GM18499 (cell line): ENCODE measurements at regions not wholly inside any gene's neighbourhood (a gene's known extent, or its start where the extent isn't known, plus 50 kb on each side); places are given as distances from the start of the nearest gene placed in this dataset.
"Not testable (repeated sequence)": the region's sequence is repeated elsewhere in the genome, so short reads cannot be mapped to it uniquely, and the experiment has no call there.

Experiments used
- ATAC-seq: cut with Tn5 transposase; IDR thresholded peaks from one replicate; pipeline ENCODE4 v1.9.1; 2021; ENCODE audit warnings: moderate number of reproducible peaks; ENCODE audit not compliant: insufficient read depth, unreplicated experiment

GRCh38 chr16:13606804-13607203, 313.1 kb upstream of the ERCC4 start:
- ATAC-seq: no peak

- ATAC-seq: no peak
Observed at GRCh38 chr16:13607289-13607688, 312.7 kb upstream of the ERCC4 start.

DNA sequence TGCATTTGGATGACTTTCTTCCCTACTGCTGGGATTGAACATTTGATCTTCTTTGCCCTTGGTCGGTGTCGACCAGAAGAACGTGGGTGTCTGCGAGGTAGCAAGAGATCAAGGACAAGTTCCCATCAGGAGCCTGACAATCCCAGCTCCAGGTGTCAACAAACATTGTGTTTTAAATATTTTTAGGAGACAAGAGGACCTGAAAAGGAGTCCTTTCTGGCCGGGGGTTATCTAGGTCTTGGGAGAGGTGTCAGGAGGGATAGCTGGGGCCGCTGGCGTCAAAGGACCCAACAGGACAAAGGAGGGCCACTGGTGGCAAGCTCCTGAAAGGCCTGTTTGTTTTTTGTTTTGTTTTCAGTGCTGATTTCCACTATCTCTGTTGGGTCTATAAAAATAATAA, 308.4 kb upstream of the ERCC4 start:
- no peak for ATAC-seq

DNA sequence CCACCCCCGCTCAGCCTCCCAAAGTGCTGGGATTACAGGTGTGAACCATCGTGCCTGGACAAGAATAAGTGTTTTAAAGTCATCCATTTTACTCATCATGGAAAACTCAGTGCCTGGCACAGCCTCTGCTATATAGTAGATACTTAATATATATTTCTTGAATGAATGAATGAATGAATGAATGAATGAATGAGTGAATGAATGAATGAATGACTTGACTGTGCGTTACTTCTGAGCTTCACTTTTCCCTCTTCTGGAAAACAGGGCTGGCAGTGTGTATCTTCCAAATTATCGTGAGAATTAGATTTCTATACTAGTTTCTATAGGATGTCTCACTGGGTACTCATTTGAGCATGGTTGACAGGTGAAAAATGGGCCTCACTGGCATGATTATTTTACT, 307.3 kb upstream of the ERCC4 start:
- ATAC-seq: no peak

DNA sequence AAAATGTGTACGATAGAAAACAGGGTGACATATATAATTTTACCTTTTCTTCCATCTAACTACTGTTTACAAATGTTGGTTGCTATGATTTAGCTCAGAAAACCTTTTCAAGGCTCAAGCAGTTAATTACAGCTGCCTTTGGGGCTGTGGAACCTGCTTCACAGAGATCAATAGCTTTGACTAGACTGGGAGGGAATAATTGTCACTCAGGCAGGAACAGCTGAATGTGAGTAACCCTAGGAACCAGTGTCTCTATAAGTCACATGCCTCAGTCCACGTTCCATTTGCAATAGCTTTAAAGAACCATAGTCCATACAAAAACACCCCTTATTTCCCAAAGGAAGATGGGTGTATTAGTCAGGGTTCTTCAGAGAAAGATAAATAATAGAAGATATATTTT, 306.8 kb upstream of the ERCC4 start:
- ATAC-seq: no peak

- no peak for ATAC-seq
Observed at GRCh38 chr16:13621639-13622038, 298.3 kb upstream of the ERCC4 start.

- no peak for ATAC-seq
Observed at GRCh38 chr16:13628156-13628555, 291.8 kb upstream of the ERCC4 start.

GRCh38 chr16:13629704-13630103, 290.2 kb upstream of the ERCC4 start:
- no peak for ATAC-seq

DNA sequence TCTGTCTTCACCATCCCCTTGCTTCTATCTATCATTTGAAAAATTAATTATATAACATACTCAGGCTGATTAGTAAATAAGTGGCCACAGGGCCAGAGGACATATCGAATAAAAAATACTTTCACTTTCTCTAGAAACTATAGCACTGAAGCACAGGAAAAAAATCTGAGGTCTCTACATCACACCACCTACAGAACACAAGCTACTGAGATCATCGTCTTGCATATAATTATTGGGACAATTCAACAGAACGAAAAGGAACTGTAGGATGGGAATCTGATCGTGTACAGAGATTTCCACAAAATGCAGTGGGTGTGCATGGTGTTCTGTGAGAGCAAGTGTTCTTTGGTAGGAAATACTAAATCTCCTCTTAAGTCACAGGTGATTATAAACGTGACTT, 289.6 kb upstream of the ERCC4 start:
- ATAC-seq: no peak

GRCh38 chr16:13631213-13631767, 288.7 kb upstream of the ERCC4 start:
- no peak for ATAC-seq

DNA sequence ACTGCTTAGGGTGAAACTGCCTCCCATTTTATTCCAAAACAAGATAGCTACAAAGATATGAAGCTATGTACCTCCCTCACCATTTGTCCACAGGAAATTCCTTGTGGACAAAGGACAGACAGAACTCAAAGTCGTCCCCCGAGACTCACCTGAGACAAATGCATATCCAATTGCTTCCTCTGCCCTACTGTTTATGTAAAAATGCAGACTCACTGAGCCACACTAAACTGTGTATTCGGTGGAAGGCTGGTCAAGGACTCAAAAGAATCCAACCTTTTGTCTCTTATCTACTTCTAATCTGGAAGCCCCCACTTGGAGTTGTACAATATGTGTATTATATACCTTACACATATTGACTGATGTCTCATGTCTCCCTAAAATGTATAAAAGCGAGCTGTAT, 288.0 kb upstream of the ERCC4 start:
- ATAC-seq: no peak

DNA sequence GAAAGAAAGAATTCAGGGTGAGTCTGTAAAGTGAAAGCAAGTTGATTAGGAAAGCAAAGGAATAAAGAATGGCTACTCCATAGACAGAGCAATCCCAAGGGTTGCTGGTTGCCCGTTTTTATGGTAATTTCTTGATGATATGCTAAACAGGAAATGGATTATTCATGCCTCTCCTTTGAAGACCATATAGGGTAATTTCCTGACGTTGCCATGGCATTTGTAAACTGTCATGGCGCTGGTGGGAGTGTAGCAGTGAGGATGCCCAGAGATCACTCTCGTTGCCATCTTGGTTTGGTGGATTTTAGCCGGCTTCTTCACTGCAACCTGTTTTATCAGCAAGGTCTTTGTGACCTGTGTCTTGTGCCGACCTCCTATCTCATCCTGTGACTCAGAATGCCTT, 287.4 kb upstream of the ERCC4 start:
- ATAC-seq: not testable (repeated sequence)

- ATAC-seq: no peak
Observed at GRCh38 chr16:13633391-13633861, 286.5 kb upstream of the ERCC4 start.

GRCh38 chr16:13634253-13634652, 285.7 kb upstream of the ERCC4 start:
- ATAC-seq: no peak

- ATAC-seq: no peak
Observed at GRCh38 chr16:13634959-13635358, 285.0 kb upstream of the ERCC4 start.

GRCh38 chr16:13638218-13638617, 281.7 kb upstream of the ERCC4 start:
- no peak for ATAC-seq

DNA sequence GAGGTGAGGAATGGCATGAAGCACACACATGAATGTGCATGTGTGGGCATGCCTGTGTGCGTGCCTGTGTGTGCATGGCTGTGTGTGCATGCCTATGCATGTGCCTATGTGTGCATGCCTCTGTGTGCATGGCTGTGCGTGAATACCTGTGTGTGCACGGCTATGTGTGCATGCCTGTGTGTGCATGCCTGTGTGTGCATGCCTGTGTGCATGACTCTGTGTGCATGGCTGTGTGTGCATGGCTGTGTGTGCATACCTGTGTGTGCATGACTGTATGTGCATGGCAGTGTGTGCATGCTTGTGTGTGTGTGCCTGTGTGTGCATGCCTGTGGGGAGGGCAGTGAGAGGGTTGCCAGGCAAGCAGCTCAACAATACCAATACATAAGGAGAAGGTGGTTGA, 276.5 kb upstream of the ERCC4 start:
- ATAC-seq: no peak

DNA sequence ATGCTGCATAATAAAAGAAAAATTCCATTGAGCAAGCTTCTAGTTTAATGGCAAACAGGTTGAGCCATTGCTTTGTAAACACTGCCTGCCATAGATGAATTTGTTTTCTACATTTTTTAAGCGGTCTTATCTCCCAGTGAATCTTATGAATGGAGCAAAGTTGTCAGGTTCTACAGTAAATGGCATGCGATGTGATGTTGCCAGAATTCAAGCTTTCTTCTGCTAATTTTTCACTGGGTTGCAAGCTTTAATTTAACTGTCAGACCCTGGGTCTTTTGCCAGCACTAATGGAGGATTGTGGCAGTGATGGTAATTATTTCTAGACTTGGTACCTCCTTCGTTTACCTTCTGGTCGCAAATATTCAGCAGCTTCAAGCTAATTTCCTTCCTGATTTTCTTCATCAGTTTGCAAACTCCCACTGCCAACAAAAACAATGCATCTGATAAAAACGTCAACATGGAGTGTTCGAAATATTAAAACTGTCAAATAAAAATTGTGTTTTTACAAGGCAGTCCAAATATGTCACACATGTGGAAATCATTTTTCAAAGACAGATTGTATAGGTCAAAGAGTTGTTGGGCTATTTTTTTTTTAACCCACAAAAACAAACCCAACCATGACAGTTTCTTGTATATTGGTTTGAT, 274.2 kb upstream of the ERCC4 start:
- ATAC-seq: no peak

- no peak for ATAC-seq
Observed at GRCh38 chr16:13660807-13661206, 259.1 kb upstream of the ERCC4 start.

GRCh38 chr16:13665876-13666275, 254.1 kb upstream of the ERCC4 start:
- ATAC-seq: no peak

DNA sequence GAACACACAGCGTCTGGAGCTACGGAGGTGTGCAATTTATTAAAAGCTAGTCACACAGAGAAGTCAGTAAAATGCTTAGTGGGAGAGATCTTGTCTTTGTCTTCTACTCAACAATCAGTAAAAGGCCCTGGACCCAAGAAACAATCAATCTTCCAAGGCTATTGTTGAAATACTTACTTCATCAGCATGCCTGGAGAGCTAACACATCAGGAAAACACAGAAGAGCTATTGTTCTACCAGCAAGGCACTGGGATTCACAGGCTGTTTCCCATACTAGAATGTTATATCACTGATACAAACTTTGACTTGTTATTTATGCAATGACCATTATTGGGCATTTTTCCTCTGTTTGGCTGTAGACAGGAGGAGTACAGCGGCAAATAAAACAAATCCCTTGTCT, 247.8 kb upstream of the ERCC4 start:
- ATAC-seq: no peak
